Spleen (tissue), 7 donors: ENCODE measurements at regions not wholly inside any gene's neighbourhood (a gene's known extent, or its start where the extent isn't known, plus 50 kb on each side); places are given as distances from the start of the nearest gene placed in this dataset.

Source experiments
- POLR2AphosphoS5 ChIP-seq, 3 donors: sonication (generic); formaldehyde crosslinking; IDR thresholded peaks; one replicate each; pipeline ENCODE4 v1.5.1; 2017; ENCODE audit warnings: antibody characterized with exemption in 3 of 3
- TF ChIP-seq, protein P1 (sequence below), 11 experiments: fragments of 200-600 bp in 7 of 11; fragments of 450-650 bp in 4 of 11; sonication (generic) in 4 of 11; IDR thresholded peaks in 8 of 11; conservative IDR thresholded peaks in 3 of 11; 1 replicate in 7 of 11; 2 replicates in 4 of 11; pipeline versions ENCODE4 v1.4.0 to v1.8.0; 2016 to 2021; ENCODE audit warnings: antibody characterized with exemption in 11 of 11, inconsistent platforms in 4 of 11, mild to moderate bottlenecking in 1 of 11
- donor health status: DM: no; HTN: no; CAD: no; lungs with moderate emphysema.
- donor health status: DM: no; HTN: no; CAD: no.
- donor health status: DM: no; HTN: no; CAD: no.

DNA sequence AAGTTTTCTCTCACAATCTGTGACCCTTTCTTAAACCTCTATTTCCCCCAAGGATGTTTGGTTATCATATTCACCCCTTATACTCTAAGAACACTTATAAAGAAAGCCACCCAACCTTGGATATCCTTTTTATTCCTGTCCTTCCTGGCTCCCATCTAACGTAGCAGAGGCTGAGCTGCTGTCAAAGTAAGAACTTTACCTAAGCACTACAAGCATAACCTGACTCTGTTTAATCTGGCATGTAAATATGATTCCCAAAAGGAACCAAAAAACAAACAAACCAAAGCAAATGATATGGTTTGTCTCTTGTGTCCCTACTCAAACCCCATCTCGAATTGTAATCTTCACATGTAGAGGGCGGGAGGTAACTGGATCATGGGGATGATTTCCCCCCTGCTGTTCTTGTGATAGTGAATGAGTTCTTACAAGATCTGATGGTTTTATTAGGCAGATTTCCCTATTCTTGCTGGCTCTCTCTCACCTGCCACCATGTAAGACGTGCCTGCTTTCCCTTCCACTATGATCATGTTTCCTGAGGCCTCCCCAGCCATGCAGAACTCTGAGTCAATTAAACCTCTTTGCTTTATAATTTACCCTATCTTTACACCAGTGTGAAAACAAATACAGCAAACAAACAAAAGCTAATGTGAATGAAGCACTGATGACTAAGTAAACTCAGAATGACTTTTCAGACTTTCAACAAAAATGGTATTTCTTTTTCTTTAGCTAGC is 72.7 kb upstream of the SPOPL start:
- TF ChIP-seq, protein P1, sequence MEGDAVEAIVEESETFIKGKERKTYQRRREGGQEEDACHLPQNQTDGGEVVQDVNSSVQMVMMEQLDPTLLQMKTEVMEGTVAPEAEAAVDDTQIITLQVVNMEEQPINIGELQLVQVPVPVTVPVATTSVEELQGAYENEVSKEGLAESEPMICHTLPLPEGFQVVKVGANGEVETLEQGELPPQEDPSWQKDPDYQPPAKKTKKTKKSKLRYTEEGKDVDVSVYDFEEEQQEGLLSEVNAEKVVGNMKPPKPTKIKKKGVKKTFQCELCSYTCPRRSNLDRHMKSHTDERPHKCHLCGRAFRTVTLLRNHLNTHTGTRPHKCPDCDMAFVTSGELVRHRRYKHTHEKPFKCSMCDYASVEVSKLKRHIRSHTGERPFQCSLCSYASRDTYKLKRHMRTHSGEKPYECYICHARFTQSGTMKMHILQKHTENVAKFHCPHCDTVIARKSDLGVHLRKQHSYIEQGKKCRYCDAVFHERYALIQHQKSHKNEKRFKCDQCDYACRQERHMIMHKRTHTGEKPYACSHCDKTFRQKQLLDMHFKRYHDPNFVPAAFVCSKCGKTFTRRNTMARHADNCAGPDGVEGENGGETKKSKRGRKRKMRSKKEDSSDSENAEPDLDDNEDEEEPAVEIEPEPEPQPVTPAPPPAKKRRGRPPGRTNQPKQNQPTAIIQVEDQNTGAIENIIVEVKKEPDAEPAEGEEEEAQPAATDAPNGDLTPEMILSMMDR (IDR thresholded peaks at IDR 0.05 in 8 of 11, conservative IDR thresholded peaks at IDR 0.05 in 3 of 11): no peak
- no peak for TF ChIP-seq POLR2AphosphoS5 (IDR thresholded peaks at IDR 0.05)
